Posterior vena cava (tissue), 2 donors: ENCODE measurements at regions not wholly inside any gene's neighbourhood (a gene's known extent, or its start where the extent isn't known, plus 50 kb on each side); places are given as distances from the start of the nearest gene placed in this dataset.

Experiments
- DNase-seq: peaks from one replicate; pipeline ENCODE4 v3.0.0-alpha.2; 2020; ENCODE audit warnings: low spot score
- intact Hi-C, 2 donors: fragments of 100-400 bp; cut with DNase I; formaldehyde crosslinking; loops; one replicate each; pipeline versions ENCODE4 v1.14.1 to v1.14.2; 2022 to 2023
- donor health status: DM: yes; HTN: yes; CAD: no.
- donor health status: DM: yes; HTN: yes; CAD: no.

DNA sequence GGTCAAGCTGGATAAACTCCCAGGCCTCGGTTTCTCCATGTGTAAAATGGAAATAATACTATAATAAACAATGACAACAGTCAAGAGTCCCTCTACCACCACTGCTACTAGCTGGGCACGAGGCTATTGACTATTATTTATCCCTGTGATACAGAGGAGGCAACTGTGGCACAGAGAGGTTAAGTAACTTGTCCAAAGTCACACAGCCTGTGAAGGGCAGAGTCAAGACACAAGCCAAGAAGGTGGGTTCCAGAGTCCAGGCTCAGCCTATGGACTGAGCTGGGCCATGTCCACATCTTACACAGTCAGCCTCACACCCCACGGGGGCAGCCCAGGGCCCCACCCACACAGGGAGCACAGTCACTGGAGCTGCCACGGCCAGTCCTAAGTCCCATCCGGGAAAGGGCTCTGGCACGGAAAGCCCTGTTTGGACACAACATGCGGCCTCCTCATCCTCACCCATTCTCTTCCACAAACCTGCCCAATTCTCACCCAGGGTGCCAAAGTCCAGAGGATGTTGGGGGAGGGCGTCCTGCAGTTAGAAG, 384.0 kb downstream of the SHANK2 start:
- intact Hi-C loops = no loop called here
- DNase-seq = no peak

DNA sequence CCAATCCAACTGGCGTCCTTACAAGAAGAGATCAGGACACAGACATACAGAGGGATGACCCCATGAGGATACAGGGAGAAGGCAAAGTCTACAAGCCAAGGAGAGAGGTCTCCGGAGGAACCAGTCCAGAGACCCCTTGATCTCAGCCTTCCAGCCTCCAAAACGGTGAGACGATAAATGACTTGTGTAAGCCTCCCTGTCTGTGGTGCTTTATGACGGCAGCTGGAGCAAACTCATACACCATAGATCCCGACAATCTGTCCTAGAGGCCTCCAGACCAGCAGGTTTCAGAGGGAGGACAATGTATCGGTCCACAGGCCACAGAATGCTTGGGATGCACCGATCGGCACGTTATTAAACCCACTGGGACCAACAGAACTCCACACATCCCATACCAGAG, 383.3 kb downstream of the SHANK2 start:
- intact Hi-C loops = no loop called here
- DNase-seq = no peak

DNA sequence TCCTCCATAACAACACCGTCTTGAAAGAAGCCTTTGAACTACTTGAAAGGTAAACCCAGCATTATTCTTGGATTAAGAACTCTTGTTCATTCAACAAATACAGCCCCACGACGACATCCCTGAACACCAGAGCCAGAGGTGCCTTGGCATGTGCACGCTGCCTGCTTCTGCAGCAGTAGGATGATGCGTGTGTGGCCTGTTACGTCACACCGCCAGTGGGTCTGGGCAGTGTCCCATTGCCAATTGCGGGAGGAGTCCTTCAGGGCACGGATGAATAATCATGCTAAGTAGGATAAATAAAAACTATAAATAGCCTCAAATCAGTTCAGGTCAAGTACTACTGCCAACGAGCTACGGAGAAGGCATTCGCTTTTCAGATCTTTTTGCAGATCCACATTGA, 380.5 kb downstream of the SHANK2 start:
- intact Hi-C loops = no loop called here

DNA sequence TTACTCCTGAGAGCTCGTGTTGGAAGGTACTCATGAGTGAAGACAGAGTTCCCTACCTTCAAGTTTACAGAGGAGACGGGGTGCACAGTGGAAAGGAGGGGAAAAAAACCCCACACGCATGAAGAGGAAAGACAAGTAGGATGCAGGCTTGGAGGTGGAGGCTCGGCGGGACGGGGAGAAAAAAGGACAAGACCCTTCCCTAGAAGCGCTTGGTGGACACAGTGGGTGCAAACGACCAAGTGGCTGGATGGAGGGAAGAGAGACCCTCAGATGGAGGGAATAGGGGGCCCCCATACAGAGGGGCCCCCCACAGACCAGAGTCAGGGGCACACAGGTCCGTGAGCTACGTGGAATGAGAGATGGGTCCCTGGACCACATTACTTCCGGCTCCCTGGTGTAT, 380.1 kb downstream of the SHANK2 start:
- no peak for DNase-seq
- intact Hi-C loops = no loop called here

More for the DNA sequence above, 380.5 kb downstream of the SHANK2 start:
- DNase-seq = no peak

DNA sequence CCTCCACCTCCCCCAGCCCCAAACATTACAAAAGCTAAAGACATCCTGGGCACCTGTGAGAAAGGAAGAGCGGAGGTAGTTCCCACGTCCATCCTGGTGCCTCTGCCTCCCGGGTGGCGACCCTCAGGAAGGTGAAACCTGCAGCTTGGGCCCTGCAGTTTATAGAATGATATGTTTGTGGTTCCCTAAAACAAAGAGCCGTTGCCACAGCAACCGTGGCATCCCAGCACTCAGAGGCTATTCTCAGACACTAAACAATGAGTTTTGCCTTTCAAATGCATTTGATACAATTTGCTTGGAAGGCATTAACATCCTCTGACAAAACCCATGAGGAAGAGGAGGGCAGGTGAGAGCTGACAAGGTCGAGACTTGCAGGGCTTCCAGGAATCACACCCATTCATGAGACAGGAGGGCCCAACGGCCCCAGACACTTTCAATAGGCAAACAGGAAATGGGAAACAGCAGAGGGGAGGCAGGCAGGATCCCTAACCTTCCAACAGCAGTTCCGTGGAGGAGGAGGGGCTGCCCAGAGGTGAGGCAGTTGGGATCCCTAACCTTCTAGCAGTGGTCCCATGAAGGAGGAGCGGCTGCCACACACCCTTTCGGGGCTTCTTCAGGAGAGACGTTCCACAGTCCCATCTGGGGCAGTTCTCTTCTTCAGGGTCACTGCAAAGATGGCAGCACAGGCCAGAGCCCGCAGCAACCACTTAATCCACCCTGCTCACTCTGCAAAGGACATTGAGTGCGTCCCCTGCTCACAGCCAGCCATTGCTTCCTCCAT, 379.2 kb downstream of the SHANK2 start:
- DNase-seq = no peak

DNA sequence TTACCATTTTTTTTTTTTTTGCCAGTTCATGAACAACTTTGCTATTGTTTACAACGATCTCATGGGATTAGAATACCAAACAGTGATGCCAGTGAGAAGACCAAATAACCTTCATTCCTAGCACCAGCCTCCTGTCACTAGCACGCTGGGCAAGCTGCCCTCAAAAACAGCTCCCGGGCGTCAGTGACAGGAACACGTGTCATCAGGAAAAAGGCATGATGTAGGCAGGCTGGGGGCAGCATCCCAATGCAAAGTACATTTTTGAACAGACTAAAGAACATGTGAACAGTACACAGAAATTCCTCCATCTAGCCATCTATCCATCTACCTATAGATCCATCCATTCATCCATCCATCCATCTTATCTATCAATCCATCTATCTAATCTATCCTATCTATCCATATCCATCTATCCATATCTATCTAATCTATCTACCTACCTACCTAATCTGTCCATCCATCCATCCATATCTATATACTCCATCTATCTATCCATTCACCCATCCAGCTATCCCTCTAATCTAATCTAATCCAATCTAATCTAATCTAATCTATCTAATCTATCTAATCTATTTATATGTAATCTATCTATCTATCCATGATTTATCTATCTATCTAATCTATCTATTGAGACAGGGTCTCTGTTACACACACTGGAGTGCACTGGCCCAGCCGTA, 378.5 kb downstream of the SHANK2 start:
- intact Hi-C loops = no loop called here
- DNase-seq = peak; percentile 36

More for the DNA sequence above, 379.2 kb downstream of the SHANK2 start:
- intact Hi-C loops = no loop called here

DNA sequence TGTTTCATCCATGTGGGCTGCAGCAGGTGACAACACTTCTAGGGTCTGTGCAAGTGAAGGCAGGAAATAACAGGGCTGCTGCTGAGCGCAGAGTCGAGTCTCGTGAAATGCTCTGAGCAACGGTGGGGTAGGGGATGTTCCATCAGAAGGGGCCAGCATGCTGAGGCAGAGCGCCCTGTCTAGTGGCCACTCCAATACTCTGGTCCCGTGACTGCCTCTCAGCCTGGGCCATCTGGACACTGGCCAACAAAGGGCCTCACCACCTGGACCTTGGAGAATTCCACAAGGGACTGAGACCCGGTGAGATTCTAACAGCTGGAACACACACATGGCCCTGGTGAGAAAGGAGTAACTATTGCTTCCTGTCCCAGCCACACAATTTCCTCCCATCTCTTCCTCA, 375.7 kb downstream of the SHANK2 start:
- intact Hi-C loops = no loop called here
- DNase-seq = no peak

DNA sequence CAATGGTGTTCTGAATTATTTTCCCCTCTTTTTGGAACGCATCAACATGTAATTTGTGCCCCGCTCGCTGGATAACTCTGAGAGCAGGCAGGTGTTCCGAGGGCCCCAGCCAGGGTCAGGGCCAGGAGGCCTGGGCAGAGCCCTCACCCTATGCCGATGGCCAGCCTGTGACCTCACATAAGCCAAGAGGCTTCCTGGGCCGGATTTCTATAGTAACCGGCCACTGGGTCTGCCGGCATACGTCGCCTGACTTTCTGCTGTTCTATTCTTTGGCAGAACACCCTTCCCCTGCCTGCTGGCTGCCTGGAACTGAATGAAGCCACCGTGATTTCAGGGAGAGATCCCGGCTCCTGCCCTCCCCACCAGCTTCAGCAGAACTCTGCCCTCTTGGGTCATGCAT, 375.2 kb downstream of the SHANK2 start:
- DNase-seq = no peak
- intact Hi-C loops = no loop called here

DNA sequence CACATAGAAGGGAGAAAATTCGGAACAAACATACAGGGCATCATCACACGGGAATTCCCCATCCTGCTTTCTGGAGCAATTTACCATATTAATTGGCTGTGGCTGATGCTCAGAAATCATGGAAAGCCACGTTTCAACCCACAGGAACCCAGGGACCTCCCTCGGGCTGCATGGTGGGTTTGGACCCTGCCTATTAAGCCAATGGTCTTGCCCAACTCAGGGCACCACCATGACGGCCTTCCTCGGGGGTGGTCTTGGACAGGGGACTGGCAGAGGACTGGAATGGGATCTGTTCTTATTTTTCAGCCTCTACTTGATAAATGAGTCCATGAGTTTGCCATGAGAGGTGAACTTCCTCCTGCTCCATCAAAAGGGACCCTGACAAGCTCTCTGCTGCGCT, 374.0 kb downstream of the SHANK2 start:
- DNase-seq = no peak
- intact Hi-C loops = loop anchor here in 1 of 2 donors (1.0 kb wide), 1 partner anchor 40 kb away; no protein-coding TSS in a partner anchor

DNA sequence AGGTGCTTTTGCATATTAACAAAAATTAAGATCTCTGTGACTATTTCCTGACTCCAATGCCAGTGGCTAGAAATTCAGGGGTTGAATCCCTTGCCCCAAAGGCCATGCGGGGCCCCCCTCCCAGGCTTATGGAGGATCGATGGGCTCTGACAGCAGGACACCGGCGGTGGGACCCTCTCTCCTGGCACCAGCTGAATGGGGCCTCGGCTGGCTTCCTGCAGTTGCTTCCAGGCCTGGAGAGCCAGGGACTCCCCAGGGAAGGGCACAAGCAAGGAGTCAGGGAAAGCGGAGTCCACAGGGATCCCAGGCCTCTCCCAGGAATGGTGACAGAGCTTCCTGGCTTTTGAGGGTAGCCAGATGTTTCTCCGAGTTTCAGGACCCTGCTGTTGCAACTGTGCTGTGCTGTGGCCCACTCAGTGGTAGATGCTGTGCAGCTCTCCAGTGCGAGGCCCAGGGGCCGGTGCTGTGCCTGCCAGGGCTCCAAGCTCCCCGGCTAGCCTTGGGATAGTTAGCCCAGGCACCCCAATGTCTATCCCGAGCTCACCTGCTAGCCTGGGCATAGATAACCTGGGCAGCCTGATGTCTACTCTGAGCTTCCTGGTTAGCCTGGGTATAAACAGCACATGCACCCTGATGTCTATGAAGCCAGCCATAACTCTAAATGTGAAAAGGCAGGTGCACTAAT, 372.6 kb downstream of the SHANK2 start:
- no peak for DNase-seq
- intact Hi-C loops = no loop called here

DNA sequence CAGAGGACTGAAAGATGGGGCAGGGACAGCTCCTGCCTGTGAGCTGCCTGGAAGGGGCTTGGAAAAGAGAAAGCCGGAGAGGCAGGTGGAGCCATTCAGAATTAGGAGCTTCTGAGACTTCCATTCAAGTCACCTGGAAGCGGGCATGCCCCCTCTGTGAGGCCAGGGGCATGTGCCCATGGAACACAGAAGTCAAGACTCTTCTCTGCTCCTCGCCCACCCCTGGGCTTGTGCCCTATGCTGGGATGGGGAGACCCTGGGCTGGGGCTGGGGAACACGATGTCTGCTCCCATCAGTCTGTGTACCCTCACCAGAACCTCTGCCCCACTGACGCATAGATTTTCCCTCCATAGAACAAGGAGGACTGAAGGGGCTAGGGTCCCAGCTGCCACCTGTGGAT, 372.0 kb downstream of the SHANK2 start:
- intact Hi-C loops = no loop called here
- no peak for DNase-seq

DNA sequence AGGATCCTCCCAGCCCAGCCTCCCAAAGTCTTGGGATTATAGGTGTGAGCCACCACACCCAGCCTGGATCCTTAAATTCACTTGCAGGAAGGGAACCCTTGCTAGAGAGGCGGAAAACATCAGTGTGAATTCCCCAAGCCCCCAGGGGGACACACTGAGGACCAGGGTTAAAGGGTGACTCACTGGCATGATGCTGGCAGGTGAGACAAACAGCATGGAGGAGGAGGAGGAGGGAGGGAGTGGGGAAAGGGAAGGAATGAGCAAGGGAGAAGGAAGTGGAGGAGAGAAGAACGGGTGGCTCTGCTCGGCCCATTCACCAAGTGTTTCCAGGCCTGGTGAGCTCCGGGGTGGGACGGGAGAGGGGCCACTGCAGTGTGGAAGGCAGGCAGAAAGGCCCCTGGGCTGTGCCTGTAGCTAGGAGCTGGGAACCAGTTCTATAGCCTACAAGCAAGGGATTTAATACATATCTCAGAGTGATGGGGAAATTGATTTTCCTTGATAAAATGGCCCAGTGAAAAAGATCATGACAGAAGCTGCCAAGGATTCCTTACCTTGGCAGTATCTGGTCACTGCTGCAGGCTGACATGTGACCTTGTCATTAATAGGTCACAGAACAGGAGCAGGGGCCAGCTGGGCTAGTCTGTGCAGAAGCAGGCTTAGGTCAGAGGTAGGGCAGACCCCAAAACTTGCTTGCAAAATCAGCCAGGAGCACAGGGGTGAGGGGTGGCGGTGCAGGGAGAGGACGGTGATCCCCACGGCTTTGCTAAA, 370.2 kb downstream of the SHANK2 start:
- DNase-seq = no peak
- intact Hi-C loops = no loop called here

DNA sequence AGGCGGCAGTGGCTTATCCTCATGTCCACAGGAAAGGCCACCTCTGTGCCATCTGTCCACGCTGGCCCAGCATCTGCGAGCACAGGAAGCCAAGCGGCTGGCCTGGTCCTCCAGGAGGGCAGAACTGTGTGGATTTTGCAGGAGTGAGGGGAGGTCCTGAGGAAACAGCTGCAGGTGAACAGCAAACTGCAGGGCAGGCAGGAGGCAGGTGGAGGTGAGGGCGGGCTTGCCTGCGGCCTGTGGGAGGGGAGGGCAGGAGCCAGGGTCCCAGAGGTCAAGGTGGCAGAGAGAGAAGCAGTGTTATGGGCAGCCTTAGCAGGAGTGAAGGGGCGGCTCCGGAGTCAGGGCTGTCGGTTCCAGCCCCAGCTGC, 369.7 kb downstream of the SHANK2 start:
- intact Hi-C loops = no loop called here

DNA sequence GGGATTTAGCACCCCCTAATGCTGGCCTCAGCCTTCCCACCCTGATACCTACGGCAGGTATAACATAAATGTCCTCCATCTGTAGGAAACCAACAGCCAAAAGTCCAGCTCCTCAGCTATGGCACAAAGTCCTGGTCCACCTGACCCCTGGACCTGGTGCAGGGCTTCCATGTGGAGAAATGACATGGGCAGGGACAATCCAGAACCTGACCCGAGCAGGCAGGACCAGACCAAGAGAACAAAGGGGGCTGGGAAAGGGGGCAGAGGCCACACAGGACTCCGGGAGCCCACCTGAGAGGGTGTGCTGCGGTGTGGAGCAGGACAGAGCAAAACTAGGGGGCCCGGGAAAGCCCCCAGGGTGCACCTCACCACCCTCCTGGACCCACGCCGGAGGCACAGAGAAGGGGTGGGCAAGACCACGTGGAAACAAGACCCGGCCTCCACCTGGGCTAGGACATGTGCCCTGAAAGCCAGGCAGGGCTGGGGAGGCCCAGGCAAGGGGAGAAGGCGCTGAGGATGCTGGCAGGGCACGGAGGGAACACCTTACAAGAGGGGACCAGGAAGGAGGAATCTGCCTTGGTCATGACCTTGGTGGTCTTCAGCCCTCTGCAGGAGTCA, 368.9 kb downstream of the SHANK2 start:
- no peak for DNase-seq
- intact Hi-C loops = no loop called here

More for the DNA sequence above, 369.7 kb downstream of the SHANK2 start:
- no peak for DNase-seq

DNA sequence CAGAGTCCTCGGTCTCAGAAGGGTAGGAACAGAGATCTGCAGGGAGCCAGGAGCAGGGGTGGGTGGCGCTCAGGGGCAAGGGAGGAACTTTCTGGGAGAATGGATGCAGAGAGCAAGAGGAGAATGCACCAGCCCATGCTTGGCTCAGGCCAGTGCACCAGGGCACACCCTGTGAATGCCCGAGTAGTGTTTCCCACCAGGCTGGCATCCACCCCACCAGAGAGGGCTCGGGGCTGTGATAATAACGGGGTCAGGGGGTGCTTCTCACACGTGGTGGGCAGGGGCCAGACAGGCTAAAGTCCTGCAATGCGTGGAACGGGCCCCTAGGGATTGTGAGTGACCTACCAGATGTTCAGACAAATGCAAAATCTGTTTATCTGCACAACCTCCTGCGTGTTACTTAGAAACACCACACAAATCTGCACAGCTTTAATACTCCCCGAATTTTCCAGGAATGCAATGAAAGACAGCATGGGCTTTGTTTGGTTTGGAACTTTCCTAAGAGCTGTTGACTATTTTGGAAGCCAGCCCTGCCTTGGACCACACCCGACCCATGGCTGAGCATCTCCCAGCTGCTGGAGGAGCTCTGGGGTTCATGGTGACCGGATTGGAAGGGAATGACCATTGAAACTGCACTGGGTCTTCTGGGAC, 368.3 kb downstream of the SHANK2 start:
- DNase-seq = no peak
- intact Hi-C loops = no loop called here

DNA sequence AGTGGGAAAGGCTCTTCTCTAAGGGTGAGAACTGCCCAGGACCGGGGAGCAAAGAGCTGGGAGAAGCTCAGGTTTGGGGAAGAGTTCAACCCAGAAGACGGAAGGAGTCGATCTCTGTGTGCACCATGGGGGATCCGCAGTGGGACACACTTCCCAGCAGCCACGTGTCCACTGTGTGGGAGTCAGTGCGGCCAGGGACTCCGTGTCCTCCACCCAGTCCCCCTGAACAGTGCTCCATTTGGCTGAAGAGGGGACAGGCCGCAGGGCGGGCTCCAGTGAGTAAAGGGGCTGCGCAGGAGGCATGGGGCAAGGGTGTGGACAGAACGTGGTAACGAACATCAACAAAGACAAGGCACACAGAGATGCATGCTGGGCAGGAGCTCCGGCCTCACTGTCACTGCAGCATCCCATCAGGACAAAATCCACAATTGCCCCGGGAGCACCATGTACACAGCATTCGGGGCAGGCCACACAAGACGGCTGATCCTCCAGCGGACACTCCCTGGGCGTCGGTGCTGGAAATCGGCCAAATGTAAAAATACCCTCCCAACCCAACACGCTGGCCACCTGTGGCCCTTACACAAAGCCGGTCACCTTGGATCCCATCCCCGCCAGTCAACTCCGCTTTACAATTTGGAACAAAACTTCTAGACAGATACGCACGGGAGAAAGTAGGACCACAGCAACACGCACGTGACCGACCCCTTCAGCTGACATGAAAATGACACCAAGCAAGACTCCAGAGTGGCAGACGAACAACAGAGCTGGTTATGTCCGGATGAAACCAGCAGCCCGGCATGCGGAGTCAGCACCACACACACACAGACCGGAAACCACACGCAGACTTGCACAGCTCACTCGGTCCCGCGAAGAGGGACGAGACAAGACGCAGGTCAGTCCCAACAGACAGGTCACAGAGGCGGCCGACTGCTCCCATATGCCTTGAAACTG, 366.8 kb downstream of the SHANK2 start:
- intact Hi-C loops = no loop called here
- no peak for DNase-seq

DNA sequence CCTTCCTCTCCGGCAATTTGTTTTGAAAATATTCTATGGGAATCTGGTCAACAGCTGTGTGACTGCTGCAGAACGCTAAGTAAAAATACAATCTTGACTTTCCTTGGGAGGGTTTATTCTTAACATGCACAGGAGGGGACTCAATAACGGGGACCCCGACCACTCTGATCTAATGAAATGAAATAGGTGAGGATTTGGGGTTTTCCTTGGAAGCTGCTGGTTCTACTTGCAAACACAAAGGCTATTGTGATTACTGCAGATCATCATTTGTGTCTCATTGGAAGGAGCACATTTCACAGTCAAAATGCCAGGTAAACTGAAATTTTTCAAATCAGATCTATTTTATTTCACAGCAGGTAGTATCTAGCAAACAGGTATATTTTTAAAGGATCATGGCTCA, 366.1 kb downstream of the SHANK2 start:
- no peak for DNase-seq
- intact Hi-C loops = no loop called here
